ENCODE measurements at regions not wholly inside any gene's neighbourhood (a gene's known extent, or its start where the extent isn't known, plus 50 kb on each side); places are given as distances from the start of the nearest gene placed in this dataset.

DNA sequence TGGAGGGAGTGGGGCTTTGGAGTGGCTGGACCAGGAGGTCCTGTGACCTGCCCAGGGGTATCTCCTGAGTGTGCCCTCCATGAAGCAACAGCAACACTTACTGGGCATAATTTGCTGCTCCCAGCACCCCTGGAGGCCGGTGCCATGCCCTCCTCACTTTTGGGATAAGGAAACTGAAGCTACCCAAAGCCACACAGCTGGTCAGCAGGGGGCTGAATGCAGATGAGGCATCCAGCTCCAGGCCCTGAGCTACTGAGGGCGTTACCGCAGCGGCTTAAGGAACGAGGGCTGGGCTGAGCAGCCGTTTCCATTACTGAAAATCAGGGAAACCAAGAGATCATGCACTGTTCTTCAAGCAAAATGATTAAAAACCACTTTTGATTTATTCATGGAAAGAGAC, 408.9 kb downstream of the GLRX3 start:
- no peak overlapping the region for H3K4me3 ChIP-seq (ENCODE audit: low read depth, low read length)
- no peak for DNase-seq (ENCODE audit: low read depth, low spot score)
- TF ChIP-seq, protein P1, sequence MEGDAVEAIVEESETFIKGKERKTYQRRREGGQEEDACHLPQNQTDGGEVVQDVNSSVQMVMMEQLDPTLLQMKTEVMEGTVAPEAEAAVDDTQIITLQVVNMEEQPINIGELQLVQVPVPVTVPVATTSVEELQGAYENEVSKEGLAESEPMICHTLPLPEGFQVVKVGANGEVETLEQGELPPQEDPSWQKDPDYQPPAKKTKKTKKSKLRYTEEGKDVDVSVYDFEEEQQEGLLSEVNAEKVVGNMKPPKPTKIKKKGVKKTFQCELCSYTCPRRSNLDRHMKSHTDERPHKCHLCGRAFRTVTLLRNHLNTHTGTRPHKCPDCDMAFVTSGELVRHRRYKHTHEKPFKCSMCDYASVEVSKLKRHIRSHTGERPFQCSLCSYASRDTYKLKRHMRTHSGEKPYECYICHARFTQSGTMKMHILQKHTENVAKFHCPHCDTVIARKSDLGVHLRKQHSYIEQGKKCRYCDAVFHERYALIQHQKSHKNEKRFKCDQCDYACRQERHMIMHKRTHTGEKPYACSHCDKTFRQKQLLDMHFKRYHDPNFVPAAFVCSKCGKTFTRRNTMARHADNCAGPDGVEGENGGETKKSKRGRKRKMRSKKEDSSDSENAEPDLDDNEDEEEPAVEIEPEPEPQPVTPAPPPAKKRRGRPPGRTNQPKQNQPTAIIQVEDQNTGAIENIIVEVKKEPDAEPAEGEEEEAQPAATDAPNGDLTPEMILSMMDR (IDR thresholded peaks at IDR 0.05; ENCODE audit: low read depth, low read length): no peak
- in situ Hi-C loops (cut with HindIII; ENCODE audit: low sequenced_read_pairs): no loop called here

DNA sequence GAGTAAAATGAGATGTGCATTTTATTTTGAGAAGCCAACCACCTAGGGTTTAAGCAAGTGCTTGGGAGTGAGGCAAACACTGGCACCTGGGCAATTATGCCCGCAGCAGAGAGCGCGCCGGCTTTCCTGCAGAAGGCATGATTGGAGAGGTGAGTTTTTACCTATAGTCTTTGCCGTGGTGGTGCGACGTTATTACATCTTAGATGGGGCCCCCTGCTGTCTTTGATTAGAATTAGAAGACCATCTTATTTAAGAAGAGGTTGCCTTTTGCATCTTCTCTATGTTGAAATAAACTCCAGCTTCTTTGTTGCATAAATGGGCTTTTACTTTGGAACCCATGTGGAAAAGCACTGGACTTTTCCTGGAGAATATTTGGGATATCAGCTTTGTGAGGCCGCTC, 409.5 kb downstream of the GLRX3 start:
- TF ChIP-seq, protein P1 (IDR thresholded peaks at IDR 0.05; ENCODE audit: low read depth, low read length): no peak
- H3K4me3 ChIP-seq (ENCODE audit: low read depth, low read length): no peak overlapping the region
- in situ Hi-C loops (cut with HindIII; ENCODE audit: low sequenced_read_pairs): no loop called here
- no peak for DNase-seq (ENCODE audit: low read depth, low spot score)

DNA sequence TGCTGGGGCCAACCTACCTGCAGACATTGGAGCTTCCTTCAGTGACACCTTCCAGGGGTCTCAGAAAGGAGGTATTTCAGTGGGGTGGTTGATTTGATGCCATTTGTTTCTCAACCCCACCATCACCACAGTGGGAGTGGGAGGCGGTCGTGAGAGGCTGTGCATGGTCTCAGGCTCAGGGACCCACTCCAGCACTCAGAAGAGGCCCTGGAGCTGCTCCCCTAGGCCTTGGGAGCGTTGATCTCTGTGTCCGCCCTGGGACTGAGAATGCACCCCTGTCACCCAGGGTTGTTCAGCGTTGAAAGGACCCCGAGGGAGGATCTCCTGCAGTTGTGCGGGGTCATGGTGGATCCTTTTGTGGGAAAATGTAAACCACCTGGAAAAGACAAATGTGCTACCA, 410.6 kb downstream of the GLRX3 start:
- TF ChIP-seq, protein P1 (IDR thresholded peaks at IDR 0.05; ENCODE audit: low read depth, low read length): no peak
- DNase-seq (ENCODE audit: low read depth, low spot score): no peak
- in situ Hi-C loops (cut with HindIII; ENCODE audit: low sequenced_read_pairs): no loop called here
- H3K4me3 ChIP-seq (ENCODE audit: low read depth, low read length): no peak overlapping the region

DNA sequence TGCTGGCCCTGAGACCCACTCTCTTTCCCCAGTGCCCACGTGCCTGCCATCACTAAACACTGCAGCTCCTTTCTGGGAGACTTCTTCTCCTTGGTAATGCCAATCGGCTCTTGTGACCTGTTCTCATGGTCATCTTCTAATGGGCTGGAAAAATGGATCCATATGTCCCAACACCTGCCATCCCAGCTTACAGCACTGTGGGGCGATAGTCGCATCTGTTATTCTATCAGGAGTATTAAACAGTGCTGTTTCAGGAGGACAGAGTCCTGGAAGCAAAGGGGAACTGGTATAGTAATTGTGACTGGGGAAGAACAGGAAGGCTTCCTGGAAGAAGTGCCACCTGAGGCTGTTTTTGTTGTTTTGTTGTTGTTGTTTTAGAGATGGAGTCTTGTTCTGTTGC, 411.2 kb downstream of the GLRX3 start:
- H3K4me3 ChIP-seq (ENCODE audit: low read depth, low read length): no peak overlapping the region
- in situ Hi-C loops (cut with HindIII; ENCODE audit: low sequenced_read_pairs): no loop called here
- DNase-seq (ENCODE audit: low read depth, low spot score): no peak
- TF ChIP-seq, protein P1 (IDR thresholded peaks at IDR 0.05; ENCODE audit: low read depth, low read length): no peak

DNA sequence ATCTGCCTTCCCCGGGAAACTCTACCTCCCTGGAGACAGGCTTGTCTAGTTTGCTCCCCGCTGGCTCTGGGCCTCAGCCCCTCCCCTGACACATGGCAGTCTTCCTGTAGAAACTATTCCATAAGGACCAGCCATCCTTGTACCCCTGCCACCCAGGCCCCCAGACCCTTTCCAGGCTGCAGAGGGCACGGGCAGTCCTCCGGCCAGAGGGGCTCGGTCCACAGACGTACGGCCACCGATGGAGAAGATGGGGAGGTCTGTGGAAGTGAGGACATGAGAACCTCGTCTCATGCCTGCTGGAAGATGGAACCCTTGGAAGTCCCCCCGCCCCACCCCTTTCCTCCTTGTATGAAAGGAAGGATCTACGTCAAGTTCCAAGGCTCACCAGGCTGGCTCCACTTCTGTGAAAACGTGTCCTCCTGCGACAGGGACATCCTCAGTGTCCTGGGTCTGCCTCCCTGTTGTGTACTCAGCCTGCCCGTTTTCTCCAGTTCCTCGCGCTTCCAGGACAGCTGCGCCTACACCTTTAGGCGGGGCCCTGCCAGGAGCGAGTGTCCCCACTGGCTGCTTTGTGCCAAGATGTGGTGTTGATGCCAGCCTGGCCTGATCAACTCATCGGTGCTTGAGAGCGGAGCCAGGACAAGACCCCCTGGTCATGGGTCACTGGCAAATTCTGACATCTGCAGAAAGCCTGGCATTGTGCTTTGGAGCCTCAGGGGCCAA, 414.9 kb downstream of the GLRX3 start:
- TF ChIP-seq, protein P1 (IDR thresholded peaks at IDR 0.05; ENCODE audit: low read depth, low read length): no peak
- H3K4me3 ChIP-seq (ENCODE audit: low read depth, low read length): no peak overlapping the region
- no peak for DNase-seq (ENCODE audit: low read depth, low spot score)
- in situ Hi-C loops (cut with HindIII; ENCODE audit: low sequenced_read_pairs): no loop called here

DNA sequence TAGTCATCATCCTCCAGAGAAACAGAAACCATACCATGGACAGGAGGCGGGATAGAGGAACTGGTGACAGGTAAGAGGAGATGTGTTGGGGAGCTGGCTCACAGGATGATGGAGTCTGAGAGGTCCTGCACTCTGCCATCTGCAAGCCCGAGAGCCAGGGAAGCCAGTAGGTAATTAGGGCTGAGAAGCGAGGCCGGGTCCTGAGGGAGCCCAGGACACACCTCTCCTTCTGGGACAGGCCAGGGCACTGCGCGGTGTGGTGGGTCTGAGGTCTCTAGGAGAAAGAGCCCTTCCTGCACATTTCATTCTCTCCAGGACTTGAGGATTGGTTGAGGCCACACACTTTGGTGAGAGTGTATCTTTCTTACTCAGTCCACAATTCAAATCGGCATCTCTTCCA, 415.5 kb downstream of the GLRX3 start:
- TF ChIP-seq, protein P1 (IDR thresholded peaks at IDR 0.05; ENCODE audit: low read depth, low read length): no peak
- H3K4me3 ChIP-seq (ENCODE audit: low read depth, low read length): no peak overlapping the region
- DNase-seq (ENCODE audit: low read depth, low spot score): no peak
- in situ Hi-C loops (cut with HindIII; ENCODE audit: low sequenced_read_pairs): no loop called here
